Erythroblast (primary cell): ENCODE measurements at regions not wholly inside any gene's neighbourhood (a gene's known extent, or its start where the extent isn't known, plus 50 kb on each side); places are given as distances from the start of the nearest gene placed in this dataset.

ENCODE experiments used
- GATA1 ChIP-seq: IDR thresholded peaks from 2 replicates; pipeline ENCODE4 v1.6.1; 2011; ENCODE audit warnings: low read depth, mild to moderate bottlenecking, control low read depth, low read length, moderate library complexity
- POLR2A ChIP-seq: IDR thresholded peaks from 2 replicates; pipeline ENCODE4 v1.6.1; 2011; ENCODE audit warnings: mild to moderate bottlenecking, low read length

- TF ChIP-seq POLR2A: no peak
- no peak for TF ChIP-seq GATA1
Observed at GRCh38 chr22:48496226-48496845, 1331.3 kb downstream of the BRD1 start.
